CD14-positive monocyte (primary cell): ENCODE measurements at regions not wholly inside any gene's neighbourhood (a gene's known extent, or its start where the extent isn't known, plus 50 kb on each side); places are given as distances from the start of the nearest gene placed in this dataset.

Experiments
- DNase-seq, 3 donors: peaks; one replicate each; pipeline ENCODE4 v3.0.0-alpha.2; 2011 to 2022
- H2AFZ ChIP-seq: 2 replicates; pipeline ENCODE4 v1.6.0; 2012; ENCODE audit warnings: mild to moderate bottlenecking, low read depth, low read length, inconsistent platforms; ENCODE audit not compliant: insufficient read depth, poor library complexity, severe bottlenecking
- H3K27ac ChIP-seq, 2 donors: 1 replicate in 1 of 2; 2 replicates in 1 of 2; pipeline ENCODE4 v1.5.1; 2012 to 2013; ENCODE audit warnings: low read length in 2 of 2, control low read depth in 1 of 2, inconsistent platforms in 1 of 2, low read depth in 1 of 2, mild to moderate bottlenecking in 1 of 2
- H3K27me3 ChIP-seq, 2 donors: one replicate each; pipeline versions ENCODE4 v1.6.0 to v1.6.1; 2011 to 2013; ENCODE audit warnings: low read length in 2 of 2; ENCODE audit not compliant: control insufficient read depth in 2 of 2, insufficient read depth in 2 of 2
- H3K36me3 ChIP-seq, 2 donors: replicated peaks in 1 of 2; 1 replicate in 1 of 2; 2 replicates in 1 of 2; pipeline versions ENCODE4 v1.5.1 to v1.6.1; 2012 to 2013; ENCODE audit warnings: low read length in 2 of 2, control low read depth in 1 of 2, inconsistent platforms in 1 of 2, mild to moderate bottlenecking in 1 of 2; ENCODE audit not compliant: insufficient read depth in 2 of 2, control insufficient read depth in 1 of 2
- H3K4me1 ChIP-seq, 2 donors: 1 replicate in 1 of 2; 2 replicates in 1 of 2; pipeline versions ENCODE4 v1.5.1 to v1.6.1; 2012 to 2013; ENCODE audit warnings: low read length in 2 of 2, control low read depth in 1 of 2, inconsistent platforms in 1 of 2, mild to moderate bottlenecking in 1 of 2, moderate library complexity in 1 of 2; ENCODE audit not compliant: insufficient read depth in 2 of 2, control insufficient read depth in 1 of 2
- H3K4me2 ChIP-seq: replicated peaks from 2 replicates; pipeline ENCODE3; 2012; ENCODE audit warnings: low read length, moderate library complexity, mild to moderate bottlenecking; ENCODE audit not compliant: poor library complexity, severe bottlenecking; ENCODE audit errors: extremely low read depth
- H3K4me3 ChIP-seq, 3 experiments: fragments of 200-600 bp in 1 of 3; sonication (generic) in 1 of 3; replicated peaks in 1 of 3; 1 replicate in 2 of 3; 2 replicates in 1 of 3; pipeline ENCODE4 v1.5.1; 2011 to 2013; ENCODE audit warnings: low read length in 3 of 3, mild to moderate bottlenecking in 3 of 3, control low read depth in 2 of 3, low read depth in 2 of 3, inconsistent platforms in 1 of 3, moderate library complexity in 1 of 3
- H3K79me2 ChIP-seq: 2 replicates; pipeline ENCODE4 v1.6.0; 2012; ENCODE audit warnings: mild to moderate bottlenecking, control low read depth, inconsistent platforms, low read length, moderate library complexity; ENCODE audit not compliant: insufficient read depth
- H3K9ac ChIP-seq: 2 replicates; pipeline ENCODE4 v1.6.0; 2017; ENCODE audit warnings: low read length, mild to moderate bottlenecking; ENCODE audit not compliant: insufficient read depth, poor library complexity, severe bottlenecking
- H3K9me3 ChIP-seq, 2 donors: replicated peaks in 1 of 2; 1 replicate in 1 of 2; 2 replicates in 1 of 2; pipeline versions ENCODE4 v1.5.1 to v1.6.1; 2012 to 2013; ENCODE audit warnings: low read length in 2 of 2, control low read depth in 1 of 2; ENCODE audit not compliant: control insufficient read depth in 1 of 2, insufficient read depth in 1 of 2
- H4K20me1 ChIP-seq: 2 replicates; pipeline ENCODE4 v1.6.0; 2012; ENCODE audit warnings: mild to moderate bottlenecking, low read length, control low read depth, moderate library complexity; ENCODE audit not compliant: insufficient read depth
- H3K27ac Mint-ChIP-seq, 7 donors: one replicate each; pipeline ENCODE4 v1.8.0; 2020; ENCODE audit warnings: mild to moderate bottlenecking in 7 of 7, mixed read lengths in 7 of 7, moderate library complexity in 6 of 7, inconsistent platforms in 2 of 7
- H3K27me3 Mint-ChIP-seq, 3 donors: one replicate each; pipeline ENCODE4 v1.8.0; 2021 to 2022; ENCODE audit warnings: low read depth in 3 of 3, mild to moderate bottlenecking in 3 of 3, mixed read lengths in 3 of 3, moderate library complexity in 3 of 3, inconsistent platforms in 1 of 3
- H3K36me3 Mint-ChIP-seq, 2 donors: one replicate each; pipeline ENCODE4 v1.8.0; 2020; ENCODE audit warnings: mixed read lengths in 2 of 2, inconsistent platforms in 1 of 2, mild to moderate bottlenecking in 1 of 2
- H3K4me1 Mint-ChIP-seq: one replicate; pipeline ENCODE4 v1.8.0; 2020; ENCODE audit warnings: mild to moderate bottlenecking, mixed read lengths
- H3K4me3 Mint-ChIP-seq, 2 donors: one replicate each; pipeline ENCODE4 v1.8.0; 2020; ENCODE audit warnings: mild to moderate bottlenecking in 2 of 2, mixed read lengths in 2 of 2, moderate library complexity in 1 of 2
- H3K9me3 Mint-ChIP-seq, 7 donors: one replicate each; pipeline ENCODE4 v1.8.0; 2020 to 2022; ENCODE audit warnings: mixed read lengths in 7 of 7, mild to moderate bottlenecking in 6 of 7, moderate library complexity in 6 of 7, inconsistent platforms in 2 of 7
- WGBS: methylation state at CpG from one replicate; pipeline ENCODE4 v1.1.5; 2013; ENCODE audit warnings: missing lambda C conversion rate; ENCODE audit not compliant: insufficient coverage; 5-methylcytosine and 5-hydroxymethylcytosine counted together
- intact Hi-C, 2 donors: fragments of 100-400 bp; cut with micrococcal nuclease; formaldehyde crosslinking; loops; one replicate each; pipeline versions ENCODE4 v1.15.0 to v1.15.1; 2023
- TF ChIP-seq, protein P1 (sequence below): fragments of 200-600 bp; IDR thresholded peaks from one replicate; pipeline ENCODE4 v1.8.0; 2022; ENCODE audit warnings: antibody characterized with exemption, mild to moderate bottlenecking

DNA sequence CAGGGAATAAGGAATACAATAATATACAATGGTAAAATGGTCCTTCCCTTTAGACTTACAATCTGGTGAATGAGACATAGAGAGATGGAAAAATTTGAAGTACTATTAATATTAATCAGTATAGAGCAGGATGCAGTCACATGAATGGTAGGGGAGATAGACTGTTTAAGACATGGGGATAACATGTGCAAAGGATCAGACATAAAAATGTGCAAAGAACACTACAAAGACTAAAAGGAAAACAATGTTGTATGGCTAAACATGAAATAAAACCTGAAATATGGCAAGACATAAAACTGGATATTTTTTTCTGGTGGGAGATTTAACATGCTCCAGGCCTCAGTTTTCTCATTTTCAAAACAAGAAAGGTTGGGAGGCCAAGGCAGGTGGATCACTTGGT lies 182.4 kb upstream of the DPT start:
- no peaks in the 10 kb centered on the region for H3K9me3 ChIP-seq
- intact Hi-C loops, result no loop called here
- Mint-ChIP-seq H3K4me1 (peaks cover 3% of the 10 kb centered on the region), H3K4me3 (no peak overlapping the region), H3K27me3 (peaks cover 0 to 4% (median 0%) of the 10 kb centered on the region in 3 donors), H3K27ac (no peak overlapping the region), H3K36me3 (no peaks in the 10 kb centered on the region), H3K9me3 (peaks cover 0 to 2% (median 0%) of the 10 kb centered on the region in 7 donors)
- H2AFZ ChIP-seq, result no peak overlapping the region
- no peaks in the 10 kb centered on the region for H3K27me3 ChIP-seq
- no peaks in the 10 kb centered on the region for H4K20me1 ChIP-seq
- TF ChIP-seq, protein P1, sequence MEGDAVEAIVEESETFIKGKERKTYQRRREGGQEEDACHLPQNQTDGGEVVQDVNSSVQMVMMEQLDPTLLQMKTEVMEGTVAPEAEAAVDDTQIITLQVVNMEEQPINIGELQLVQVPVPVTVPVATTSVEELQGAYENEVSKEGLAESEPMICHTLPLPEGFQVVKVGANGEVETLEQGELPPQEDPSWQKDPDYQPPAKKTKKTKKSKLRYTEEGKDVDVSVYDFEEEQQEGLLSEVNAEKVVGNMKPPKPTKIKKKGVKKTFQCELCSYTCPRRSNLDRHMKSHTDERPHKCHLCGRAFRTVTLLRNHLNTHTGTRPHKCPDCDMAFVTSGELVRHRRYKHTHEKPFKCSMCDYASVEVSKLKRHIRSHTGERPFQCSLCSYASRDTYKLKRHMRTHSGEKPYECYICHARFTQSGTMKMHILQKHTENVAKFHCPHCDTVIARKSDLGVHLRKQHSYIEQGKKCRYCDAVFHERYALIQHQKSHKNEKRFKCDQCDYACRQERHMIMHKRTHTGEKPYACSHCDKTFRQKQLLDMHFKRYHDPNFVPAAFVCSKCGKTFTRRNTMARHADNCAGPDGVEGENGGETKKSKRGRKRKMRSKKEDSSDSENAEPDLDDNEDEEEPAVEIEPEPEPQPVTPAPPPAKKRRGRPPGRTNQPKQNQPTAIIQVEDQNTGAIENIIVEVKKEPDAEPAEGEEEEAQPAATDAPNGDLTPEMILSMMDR, result no peak
- no peak overlapping the region for H3K4me2 ChIP-seq
- H3K4me1 ChIP-seq, result no peaks in the 10 kb centered on the region
- no peak overlapping the region for H3K9ac ChIP-seq
- H3K79me2 ChIP-seq, result no peaks in the 10 kb centered on the region
- H3K4me3 ChIP-seq, result no peak overlapping the region
- H3K36me3 ChIP-seq, result no peaks in the 10 kb centered on the region
- no peak overlapping the region for H3K27ac ChIP-seq
- no peak for DNase-seq

GRCh38 chr1:168913711-168914463 lies 184.9 kb upstream of the DPT start:
- WGBS, result no CpG with 5 or more reads among the region's 4 CpGs
- Histone ChIP-seq H3K36me3 (no peaks in the 10 kb centered on the region), H3K4me1 (no peaks in the 10 kb centered on the region), H3K27me3 (no peaks in the 10 kb centered on the region), H3K9ac (no peak overlapping the region), H3K4me2 (no peak overlapping the region), H3K9me3 (no peaks in the 10 kb centered on the region), H3K79me2 (no peaks in the 10 kb centered on the region), H2AFZ (no peak overlapping the region), H4K20me1 (no peaks in the 10 kb centered on the region), H3K4me3 (no peak overlapping the region), H3K27ac (no peak overlapping the region)
- no peak for DNase-seq
- TF ChIP-seq, protein P1, result no peak
- intact Hi-C loops, result no loop called here
- Mint-ChIP-seq H3K27me3 (peaks cover 0 to 2% (median 1%) of the 10 kb centered on the region in 3 donors), H3K4me1 (no peaks in the 10 kb centered on the region), H3K9me3 (peaks cover 0 to 2% (median 0%) of the 10 kb centered on the region in 7 donors), H3K36me3 (no peaks in the 10 kb centered on the region), H3K4me3 (no peak overlapping the region), H3K27ac (no peak overlapping the region)
